ENCODE measurements at regions not wholly inside any gene's neighbourhood (a gene's known extent, or its start where the extent isn't known, plus 50 kb on each side); places are given as distances from the start of the nearest gene placed in this dataset.

- Histone ChIP-seq H3K4me1 (ENCODE audit: insufficient read depth, low read length) (no peaks in the 10 kb centered on the region), H3K4me2 (ENCODE audit: low read depth, low read length) (no peak overlapping the region), H3K36me3 (replicated peaks in 1 of 2; ENCODE audit: control insufficient read depth in 1 of 2, insufficient read depth in 2 of 2, low read length in 2 of 2) (no peaks in the 10 kb centered on the region), H3K4me3 (replicated peaks in 1 of 3; ENCODE audit: insufficient read depth in 1 of 3, low read depth in 2 of 3, low read length in 3 of 3) (no peak overlapping the region), H3K9ac (ENCODE audit: insufficient read depth, low read depth, low read length) (no peak overlapping the region), H3K27me3 (ENCODE audit: control insufficient read depth in 1 of 2, insufficient read depth in 2 of 2, low read length in 2 of 2) (no peaks in the 10 kb centered on the region), H4K20me1 (ENCODE audit: insufficient read depth, low read length) (no peaks in the 10 kb centered on the region), H3K79me2 (ENCODE audit: insufficient read depth, low read length) (no peaks in the 10 kb centered on the region), H3K9me3 (ENCODE audit: low read length) (no peaks in the 10 kb centered on the region), H2AFZ (ENCODE audit: low read length) (no peak overlapping the region), H3K27ac (ENCODE audit: extremely low read length, insufficient read depth, low read length) (no peak overlapping the region)
- no peak for ATAC-seq
- intact Hi-C loops (cut with micrococcal nuclease; ENCODE audit: unreplicated experiment) (no loop called here), in situ Hi-C loops (cut with HindIII; ENCODE audit: extremely low pct_ligation_motif_present, low pct_unique_long_range_greater_than_20kb) (no loop called here)
- DNase-seq (ENCODE audit: low spot score): no peak
- TF ChIP-seq ZNF251 (CRISPR knock-in tag; IDR thresholded peaks at IDR 0.05): no peak
- TF ChIP-seq ZFY (CRISPR knock-in tag; IDR thresholded peaks at IDR 0.05): no peak
- no peak for TF ChIP-seq IKZF1 (IDR thresholded peaks at IDR 0.05)
- TF ChIP-seq AGO2 (optimal IDR thresholded peaks at IDR 0.05; ENCODE audit: low read depth, low read length): no peak
- no peak for TF ChIP-seq MYC (CRISPR knock-in tag; IDR thresholded peaks at IDR 0.05; ENCODE audit: borderline replicate concordance)
- TF ChIP-seq GABPA (IDR thresholded peaks at IDR 0.05; ENCODE audit: low read depth, low read length): no peak
- no peak for TF ChIP-seq GABPA (CRISPR knock-in tag; IDR thresholded peaks at IDR 0.05; ENCODE audit: low read depth)
- 0% methylated on average over 2 of the region's 2 CpGs for WGBS (ENCODE audit: low lambda C conversion rate)
- no peak for FAIRE-seq
- no TSS peak for BruUV-seq (replicated peaks)
- ChIA-PET POLR2A (no interaction called here), CTCF (ENCODE audit: low intra/inter-chr PET ratio, low total read pairs) (no interaction called here)
These were observed 335.0 kb downstream of the RPRM start for GRCh38 chr2:153143540-153143939.

- H3K79me2 ChIP-seq (ENCODE audit: insufficient read depth, low read length): no peaks in the 10 kb centered on the region
- no peak overlapping the region for H2AFZ ChIP-seq (ENCODE audit: low read length)
- intact Hi-C loops (cut with micrococcal nuclease; ENCODE audit: unreplicated experiment) (no loop called here), in situ Hi-C loops (cut with HindIII; ENCODE audit: extremely low pct_ligation_motif_present, low pct_unique_long_range_greater_than_20kb) (no loop called here)
- no peak overlapping the region for H3K27ac ChIP-seq (ENCODE audit: extremely low read length, insufficient read depth, low read length)
- H3K9me3 ChIP-seq (ENCODE audit: low read length): no peaks in the 10 kb centered on the region
- no peaks in the 10 kb centered on the region for H3K27me3 ChIP-seq (ENCODE audit: control insufficient read depth in 1 of 2, insufficient read depth in 2 of 2, low read length in 2 of 2)
- H3K4me3 ChIP-seq (replicated peaks in 1 of 3; ENCODE audit: insufficient read depth in 1 of 3, low read depth in 2 of 3, low read length in 3 of 3): no peak overlapping the region
- CTCF ChIA-PET (ENCODE audit: low intra/inter-chr PET ratio, low total read pairs): no interaction called here
- 0% methylated on average over 1 of the region's 1 CpG for WGBS (ENCODE audit: low lambda C conversion rate)
- no peak overlapping the region for H3K4me2 ChIP-seq (ENCODE audit: low read depth, low read length)
- ATAC-seq (no peak), FAIRE-seq (no peak), DNase-seq (ENCODE audit: low spot score) (no peak)
- POLR2A ChIA-PET: no interaction called here
- no peaks in the 10 kb centered on the region for H3K36me3 ChIP-seq (replicated peaks in 1 of 2; ENCODE audit: control insufficient read depth in 1 of 2, insufficient read depth in 2 of 2, low read length in 2 of 2)
- no peaks in the 10 kb centered on the region for H4K20me1 ChIP-seq (ENCODE audit: insufficient read depth, low read length)
- H3K9ac ChIP-seq (ENCODE audit: insufficient read depth, low read depth, low read length): no peak overlapping the region
- BruUV-seq (replicated peaks): no TSS peak
- H3K4me1 ChIP-seq (ENCODE audit: insufficient read depth, low read length): no peaks in the 10 kb centered on the region
- no peak for TF ChIP-seq ZBTB25 (CRISPR knock-in tag; IDR thresholded peaks at IDR 0.05)
- TF ChIP-seq NPAS2 (CRISPR knock-in tag; IDR thresholded peaks at IDR 0.05; ENCODE audit: borderline replicate concordance): no peak
- TF ChIP-seq FOSL1 (CRISPR knock-in tag; IDR thresholded peaks at IDR 0.05; ENCODE audit: borderline replicate concordance): no peak
- no peak for TF ChIP-seq ZNF761 (CRISPR knock-in tag; conservative IDR thresholded peaks at IDR 0.05)
- TF ChIP-seq POGK (CRISPR knock-in tag; conservative IDR thresholded peaks at IDR 0.05): no peak
- no peak for TF ChIP-seq ZBTB44 (CRISPR knock-in tag; IDR thresholded peaks at IDR 0.05)
- no peak for TF ChIP-seq ZBTB42 (CRISPR knock-in tag; IDR thresholded peaks at IDR 0.05)
- no peak for TF ChIP-seq CTCF (CRISPR knock-in tag; IDR thresholded peaks at IDR 0.05)
These were observed 338.1 kb downstream of the RPRM start for GRCh38 chr2:153140498-153140897.

Measured in HepG2 (cell line).